BE2C (cell line): ENCODE measurements at regions not wholly inside any gene's neighbourhood (a gene's known extent, or its start where the extent isn't known, plus 50 kb on each side); places are given as distances from the start of the nearest gene placed in this dataset.

Source experiments
- DNase-seq: peaks from one replicate; pipeline ENCODE4 v3.0.0-alpha.2; 2020
- H3K27me3 ChIP-seq: fragments of 250-450 bp; sonication (Bioruptor Pico); 2 replicates; pipeline ENCODE4 v1.5.1; 2020; ENCODE audit warnings: mild to moderate bottlenecking
- H3K36me3 ChIP-seq: fragments of 250-450 bp; sonication (Bioruptor Pico); 2 replicates; pipeline ENCODE4 v1.5.1; 2020; ENCODE audit warnings: mild to moderate bottlenecking
- H3K4me1 ChIP-seq: fragments of 250-450 bp; sonication (Bioruptor Pico); 2 replicates; pipeline ENCODE4 v1.5.1; 2020
- H3K4me3 ChIP-seq: 2 replicates; pipeline ENCODE4 v1.5.1; 2011; ENCODE audit warnings: low read depth, low read length
- H3K9me3 ChIP-seq: fragments of 250-450 bp; sonication (Bioruptor Pico); 2 replicates; pipeline ENCODE4 v1.5.1; 2020
- CTCF ChIP-seq: IDR thresholded peaks from 2 replicates; pipeline ENCODE4 v1.5.1; 2012; ENCODE audit warnings: mild to moderate bottlenecking, low read depth, low read length

GRCh38 chr2:223117533-223117932, 65.5 kb downstream of the KCNE4 start:
- Histone ChIP-seq H3K27me3 (no peaks in the 10 kb centered on the region), H3K4me1 (peaks cover 5% of the 10 kb centered on the region), H3K9me3 (no peaks in the 10 kb centered on the region), H3K4me3 (no peak overlapping the region), H3K36me3 (no peaks in the 10 kb centered on the region)
- no peak for DNase-seq
- no peak for TF ChIP-seq CTCF

DNA sequence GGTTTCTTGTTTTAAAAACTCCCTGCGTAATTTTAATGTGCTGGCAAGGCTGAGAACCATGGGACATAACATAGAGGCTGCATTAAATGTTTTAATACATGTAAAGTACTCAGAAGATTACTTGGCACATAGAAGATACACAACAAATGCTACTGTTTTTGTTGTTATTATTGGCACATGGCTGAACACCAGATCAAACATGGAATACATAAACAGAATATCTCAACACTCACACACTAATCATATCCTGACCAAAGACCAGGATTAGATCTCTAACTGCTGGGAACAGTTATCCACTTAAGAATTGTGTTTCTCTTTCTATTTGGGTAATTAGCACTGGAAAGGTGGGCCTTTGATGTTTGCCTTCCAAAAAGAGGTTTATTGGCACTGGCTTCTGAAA, 69.3 kb downstream of the KCNE4 start:
- Histone ChIP-seq H3K4me1 (peaks cover 5% of the 10 kb centered on the region), H3K36me3 (no peaks in the 10 kb centered on the region), H3K4me3 (no peak overlapping the region), H3K9me3 (no peaks in the 10 kb centered on the region), H3K27me3 (no peaks in the 10 kb centered on the region)
- DNase-seq, result no peak
- TF ChIP-seq CTCF, result no peak

DNA sequence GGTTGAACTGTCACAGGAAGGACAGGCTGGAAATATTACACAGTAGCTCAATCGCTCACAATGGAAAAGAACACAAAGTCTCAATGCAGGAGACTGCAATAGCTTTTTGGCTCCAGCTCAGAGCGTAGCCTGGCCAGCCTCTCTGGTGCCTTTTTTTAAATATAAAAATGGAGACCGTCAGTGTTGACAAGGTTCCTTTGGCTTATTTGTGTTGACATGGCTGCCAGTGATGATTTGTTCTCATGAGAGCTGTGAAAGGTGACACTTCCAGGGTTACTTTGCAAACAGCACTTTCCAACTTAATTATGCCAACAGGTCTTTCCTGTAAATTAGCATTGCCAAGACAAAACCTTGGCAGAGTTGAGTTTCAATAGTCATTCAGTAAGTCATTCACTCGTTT, 70.8 kb downstream of the KCNE4 start:
- H3K4me1 ChIP-seq, result peaks cover 5% of the 10 kb centered on the region
- no peak overlapping the region for H3K4me3 ChIP-seq
- no peaks in the 10 kb centered on the region for H3K9me3 ChIP-seq
- no peak for DNase-seq
- H3K36me3 ChIP-seq, result no peaks in the 10 kb centered on the region
- TF ChIP-seq CTCF, result no peak
- no peaks in the 10 kb centered on the region for H3K27me3 ChIP-seq

GRCh38 chr2:223123855-223124610, 72.0 kb downstream of the KCNE4 start:
- no peak for DNase-seq
- TF ChIP-seq CTCF, result no peak
- Histone ChIP-seq H3K27me3 (no peaks in the 10 kb centered on the region), H3K9me3 (no peaks in the 10 kb centered on the region), H3K4me1 (no peaks in the 10 kb centered on the region), H3K4me3 (no peak overlapping the region), H3K36me3 (no peaks in the 10 kb centered on the region)

- H3K9me3 ChIP-seq, result no peaks in the 10 kb centered on the region
- TF ChIP-seq CTCF, result no peak
Measured at GRCh38 chr2:223141606-223142005, 89.6 kb downstream of the KCNE4 start.

GRCh38 chr2:223142118-223142517, 90.1 kb downstream of the KCNE4 start:
- TF ChIP-seq CTCF, result no peak
- Histone ChIP-seq H3K36me3 (no peaks in the 10 kb centered on the region), H3K4me3 (no peak overlapping the region), H3K9me3 (no peaks in the 10 kb centered on the region), H3K27me3 (no peaks in the 10 kb centered on the region), H3K4me1 (no peaks in the 10 kb centered on the region)
- DNase-seq, result no peak

More at GRCh38 chr2:223141606-223142005, 89.6 kb downstream of the KCNE4 start:
- no peak for DNase-seq
- no peaks in the 10 kb centered on the region for H3K4me1 ChIP-seq
- H3K4me3 ChIP-seq, result no peak overlapping the region
- H3K36me3 ChIP-seq, result no peaks in the 10 kb centered on the region
- no peaks in the 10 kb centered on the region for H3K27me3 ChIP-seq
